A673 (cell line): ENCODE measurements at regions not wholly inside any gene's neighbourhood (a gene's known extent, or its start where the extent isn't known, plus 50 kb on each side); places are given as distances from the start of the nearest gene placed in this dataset.

ENCODE experiments used
- CTCF ChIP-seq: fragments of 300-800, 200-600 bp; sonication (generic); conservative IDR thresholded peaks from 2 replicates; pipeline ENCODE4 v1.5.1; 2017; ENCODE audit warnings: low read depth, mild to moderate bottlenecking, antibody characterized with exemption, low read length, moderate library complexity, mixed read lengths
- EZH2 ChIP-seq: fragments of 200-600 bp; sonication (generic); IDR thresholded peaks from 2 replicates; pipeline ENCODE4 v1.6.1; 2017; ENCODE audit warnings: borderline replicate concordance, low read depth, mild to moderate bottlenecking, mixed read lengths, antibody characterized with exemption, low read length; ENCODE audit not compliant: poor library complexity, severe bottlenecking

GRCh38 chr3:18194431-18194830 lies 230.7 kb downstream of the SATB1 start:
- TF ChIP-seq EZH2: no peak
- no peak for TF ChIP-seq CTCF
